ENCODE measurements at regions not wholly inside any gene's neighbourhood (a gene's known extent, or its start where the extent isn't known, plus 50 kb on each side); places are given as distances from the start of the nearest gene placed in this dataset.

DNA sequence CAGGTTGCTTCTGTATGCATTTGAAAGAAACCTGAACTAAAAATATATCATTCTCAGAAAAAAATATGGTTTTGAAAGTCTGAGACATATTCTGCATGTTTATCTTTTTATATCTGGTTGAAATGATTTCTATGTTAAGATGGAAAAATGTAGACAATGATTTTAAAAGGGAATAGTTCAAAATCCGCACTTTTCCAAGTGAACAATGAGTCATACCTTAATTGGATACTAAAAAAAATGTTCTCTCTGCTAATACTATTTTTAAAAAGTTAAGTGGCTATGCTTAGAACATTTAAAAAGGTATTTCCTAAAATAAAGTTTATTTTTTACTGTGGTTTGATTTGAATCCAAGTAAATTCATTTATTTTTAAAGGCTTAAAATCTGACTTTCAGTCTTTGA, 801.4 kb downstream of the SLITRK6 start:
- TF ChIP-seq CTCF (conservative IDR thresholded peaks at IDR 0.05; ENCODE audit: low read depth, low read length): no peak
- no peak for TF ChIP-seq EZH2 (IDR thresholded peaks at IDR 0.05; ENCODE audit: borderline replicate concordance, low read depth, low read length, poor library complexity, severe bottlenecking)
